PC-9 (cell line): ENCODE measurements at regions not wholly inside any gene's neighbourhood (a gene's known extent, or its start where the extent isn't known, plus 50 kb on each side); places are given as distances from the start of the nearest gene placed in this dataset.
"Not testable (repeated sequence)": the region's sequence is repeated elsewhere in the genome, so short reads cannot be mapped to it uniquely, and the experiment has no call there.

Experiments
- BruUV-seq: library from RNA; stranded (reverse); fragments of 400-500 nt; replicated peaks from 2 replicates; lab custom pipeline; 2021; lab: Mats Ljungman, UMichigan
- CTCF ChIA-PET: fragments of 300-600 bp; sonication (Branson Sonifier 250); formaldehyde crosslinking; loops from one replicate; lab custom pipeline; 2022; ENCODE audit warnings: antibody characterized with exemption; lab: Charles Lee
- POLR2A ChIA-PET: fragments of 300-600 bp; sonication (Branson Sonifier 250); formaldehyde crosslinking; loops from one replicate; lab custom pipeline; 2022; ENCODE audit warnings: antibody characterized with exemption; ENCODE audit not compliant: unreplicated experiment; lab: Charles Lee
- DNase-seq, 2 experiments: peaks; one replicate each; pipeline versions ENCODE4 v3.0.0 to v3.0.0-alpha.2; 2015 to 2022; ENCODE audit warnings: mixed read lengths in 1 of 2
- H2AFZ ChIP-seq: fragments of 200-600 bp; sonication (generic); 2 replicates; pipeline ENCODE4 v1.8.1; 2017; ENCODE audit warnings: antibody characterized with exemption
- H3F3A ChIP-seq: fragments of 200-600 bp; sonication (generic); 2 replicates; pipeline ENCODE4 v1.8.1; 2017; ENCODE audit warnings: antibody characterized with exemption, mild to moderate bottlenecking, low read depth; ENCODE audit not compliant: insufficient read depth
- H3K27ac ChIP-seq: fragments of 200-600 bp; sonication (generic); 2 replicates; pipeline ENCODE4 v1.6.1; 2016; ENCODE audit warnings: mixed run types
- H3K27me3 ChIP-seq: fragments of 200-600 bp; sonication (generic); 2 replicates; pipeline ENCODE4 v1.6.1; 2016; ENCODE audit warnings: low read depth, mixed run types; ENCODE audit not compliant: insufficient read depth
- H3K36me3 ChIP-seq: fragments of 200-600 bp; sonication (generic); 2 replicates; pipeline ENCODE4 v1.6.1; 2016; ENCODE audit warnings: low read depth, mixed run types
- H3K4me1 ChIP-seq: fragments of 200-600 bp; sonication (generic); replicated peaks from 2 replicates; pipeline ENCODE4 v1.6.1; 2016; ENCODE audit warnings: mixed run types; ENCODE audit not compliant: insufficient read depth
- H3K4me2 ChIP-seq: fragments of 200-600 bp; sonication (generic); 2 replicates; pipeline ENCODE4 v1.6.1; 2017; ENCODE audit warnings: mixed run types
- H3K4me3 ChIP-seq: fragments of 200-600 bp; sonication (generic); 2 replicates; pipeline ENCODE4 v1.6.1; 2016; ENCODE audit warnings: mixed run types
- H3K79me2 ChIP-seq: fragments of 200-600 bp; sonication (generic); 2 replicates; pipeline ENCODE4 v1.6.1; 2017; ENCODE audit warnings: low read depth, mixed run types
- H3K9me2 ChIP-seq: fragments of 200-600 bp; sonication (generic); 2 replicates; pipeline ENCODE4 v1.8.1; 2017; ENCODE audit warnings: mild to moderate bottlenecking; ENCODE audit not compliant: insufficient read depth
- H3K9me3 ChIP-seq: fragments of 200-600 bp; sonication (generic); 2 replicates; pipeline ENCODE4 v1.8.1; 2016; ENCODE audit warnings: low read depth; ENCODE audit not compliant: insufficient read depth
- H4K20me1 ChIP-seq: fragments of 200-600 bp; sonication (generic); 2 replicates; pipeline ENCODE4 v1.8.1; 2017; ENCODE audit not compliant: insufficient read depth
- EZH2 ChIP-seq: fragments of 200-600 bp; sonication (generic); IDR thresholded peaks from 2 replicates; pipeline ENCODE4 v1.8.0; 2017; ENCODE audit warnings: antibody characterized with exemption, low read depth
- intact Hi-C: fragments of 100-400 bp; cut with micrococcal nuclease; formaldehyde crosslinking; loops from one replicate; pipeline ENCODE4 v1.10.0; 2022; ENCODE audit not compliant: unreplicated experiment
- TF ChIP-seq, protein P1 (sequence below): fragments of 200-600 bp; sonication (generic); conservative IDR thresholded peaks from 2 replicates; pipeline ENCODE4 v1.6.1; 2017; ENCODE audit warnings: mixed run types, antibody characterized with exemption, mild to moderate bottlenecking, moderate library complexity

DNA sequence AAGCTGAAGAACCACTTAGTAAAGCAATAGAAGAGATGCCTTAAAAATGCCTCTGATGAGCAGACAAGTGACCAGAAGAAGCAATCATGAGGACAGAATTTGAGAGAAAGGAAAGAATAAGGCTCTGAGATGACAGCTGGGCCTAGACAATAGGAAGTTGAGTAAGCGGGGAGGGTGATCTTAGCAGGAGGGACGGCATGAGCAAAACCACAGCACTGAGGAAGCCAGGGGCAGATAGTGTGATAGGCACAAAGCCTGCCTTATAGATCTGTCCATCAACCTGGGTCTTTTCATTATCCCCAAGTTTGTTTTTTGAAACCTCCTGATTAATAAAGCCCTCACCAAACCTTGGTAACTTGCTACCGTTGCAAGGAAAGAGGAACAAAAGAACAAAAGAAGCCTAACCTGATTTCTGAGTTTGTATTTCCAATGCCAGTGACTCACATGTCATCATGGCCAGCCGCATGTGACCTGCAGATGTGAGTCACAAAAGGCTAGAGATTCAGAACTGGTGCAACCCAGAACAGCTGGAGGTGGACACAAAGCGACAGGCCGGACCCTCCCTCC lies 55.7 kb upstream of the PPARGC1A start:
- CTCF ChIA-PET: no interaction called here
- BruUV-seq: no TSS peak
- no peak overlapping the region for H2AFZ ChIP-seq

DNA sequence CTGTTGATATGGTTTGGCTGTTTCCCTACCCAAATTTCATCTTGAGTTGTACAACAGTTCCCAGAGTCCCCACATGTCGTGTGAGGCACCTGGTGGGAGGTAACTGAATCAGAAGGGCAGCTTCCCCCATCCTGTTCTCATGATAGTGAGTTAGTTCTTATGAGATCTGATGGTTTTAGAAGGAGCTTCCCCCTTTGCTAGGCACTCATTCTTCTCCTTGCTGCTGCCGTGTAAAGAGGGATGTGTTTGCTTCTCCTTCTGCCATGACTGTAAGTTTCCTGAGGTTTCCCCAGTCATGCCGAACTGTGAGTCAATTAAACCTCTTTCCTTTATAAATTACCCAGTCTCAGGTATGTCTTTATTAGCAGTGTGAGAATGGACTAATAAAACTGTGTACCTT lies 54.7 kb upstream of the PPARGC1A start:
- H2AFZ ChIP-seq, H3K9me2 ChIP-seq, BruUV-seq, intact Hi-C loops, CTCF ChIA-PET, DNase-seq, H3K4me1 ChIP-seq, H3K36me3 ChIP-seq, H3F3A ChIP-seq, H4K20me1 ChIP-seq, H3K79me2 ChIP-seq, H3K4me2 ChIP-seq, H3K9me3 ChIP-seq, POLR2A ChIA-PET, H3K27ac ChIP-seq, H3K27me3 ChIP-seq, H3K4me3 ChIP-seq: not testable (repeated sequence)

More for the DNA sequence above, 55.7 kb upstream of the PPARGC1A start:
- Histone ChIP-seq H3K4me2 (no peak overlapping the region), H3K27me3 (no peaks in the 10 kb centered on the region), H3K9me3 (no peaks in the 10 kb centered on the region), H3K9me2 (no peaks in the 10 kb centered on the region), H3F3A (no peaks in the 10 kb centered on the region), H3K79me2 (no peaks in the 10 kb centered on the region), H3K36me3 (no peaks in the 10 kb centered on the region), H3K27ac (no peak overlapping the region), H3K4me1 (no peaks in the 10 kb centered on the region), H3K4me3 (no peak overlapping the region), H4K20me1 (no peaks in the 10 kb centered on the region)
- no peak for TF ChIP-seq EZH2
- TF ChIP-seq, protein P1, sequence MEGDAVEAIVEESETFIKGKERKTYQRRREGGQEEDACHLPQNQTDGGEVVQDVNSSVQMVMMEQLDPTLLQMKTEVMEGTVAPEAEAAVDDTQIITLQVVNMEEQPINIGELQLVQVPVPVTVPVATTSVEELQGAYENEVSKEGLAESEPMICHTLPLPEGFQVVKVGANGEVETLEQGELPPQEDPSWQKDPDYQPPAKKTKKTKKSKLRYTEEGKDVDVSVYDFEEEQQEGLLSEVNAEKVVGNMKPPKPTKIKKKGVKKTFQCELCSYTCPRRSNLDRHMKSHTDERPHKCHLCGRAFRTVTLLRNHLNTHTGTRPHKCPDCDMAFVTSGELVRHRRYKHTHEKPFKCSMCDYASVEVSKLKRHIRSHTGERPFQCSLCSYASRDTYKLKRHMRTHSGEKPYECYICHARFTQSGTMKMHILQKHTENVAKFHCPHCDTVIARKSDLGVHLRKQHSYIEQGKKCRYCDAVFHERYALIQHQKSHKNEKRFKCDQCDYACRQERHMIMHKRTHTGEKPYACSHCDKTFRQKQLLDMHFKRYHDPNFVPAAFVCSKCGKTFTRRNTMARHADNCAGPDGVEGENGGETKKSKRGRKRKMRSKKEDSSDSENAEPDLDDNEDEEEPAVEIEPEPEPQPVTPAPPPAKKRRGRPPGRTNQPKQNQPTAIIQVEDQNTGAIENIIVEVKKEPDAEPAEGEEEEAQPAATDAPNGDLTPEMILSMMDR: no peak
- intact Hi-C loops: no loop called here
- POLR2A ChIA-PET: no interaction called here
- no peak for DNase-seq

DNA sequence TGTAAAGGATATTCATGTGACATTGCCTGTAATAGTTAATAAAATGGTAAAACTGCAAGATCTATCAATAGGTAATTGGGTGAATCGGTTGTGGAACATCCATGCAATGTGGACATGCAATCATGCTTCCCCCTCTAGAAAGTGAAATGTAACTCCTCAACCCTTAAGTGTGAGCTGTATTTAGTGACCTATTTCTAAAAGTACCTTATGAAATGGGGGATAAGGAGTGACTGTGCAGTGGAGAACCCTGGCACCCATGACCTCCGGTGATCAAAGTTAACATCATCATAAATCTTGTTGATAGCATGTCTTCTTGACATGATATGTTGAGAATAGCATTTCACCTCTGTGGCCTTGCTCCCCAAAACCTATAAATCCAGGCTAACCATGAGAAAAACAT lies 53.6 kb upstream of the PPARGC1A start:
- no peaks in the 10 kb centered on the region for H3K4me1 ChIP-seq
- no peaks in the 10 kb centered on the region for H3K27me3 ChIP-seq
- TF ChIP-seq EZH2: no peak
- TF ChIP-seq, protein P1: no peak
- H3K9me3 ChIP-seq: no peaks in the 10 kb centered on the region
- no peaks in the 10 kb centered on the region for H3K79me2 ChIP-seq
- POLR2A ChIA-PET: no interaction called here
- H3K4me2 ChIP-seq: no peak overlapping the region
- H3K27ac ChIP-seq: no peak overlapping the region
- BruUV-seq: no TSS peak
- intact Hi-C loops: no loop called here
- no peak overlapping the region for H2AFZ ChIP-seq
- H3K4me3 ChIP-seq: no peak overlapping the region
- no peaks in the 10 kb centered on the region for H3K36me3 ChIP-seq
- CTCF ChIA-PET: no interaction called here
- DNase-seq: no peak
- no peaks in the 10 kb centered on the region for H3F3A ChIP-seq
- no peaks in the 10 kb centered on the region for H3K9me2 ChIP-seq
- H4K20me1 ChIP-seq: no peaks in the 10 kb centered on the region

DNA sequence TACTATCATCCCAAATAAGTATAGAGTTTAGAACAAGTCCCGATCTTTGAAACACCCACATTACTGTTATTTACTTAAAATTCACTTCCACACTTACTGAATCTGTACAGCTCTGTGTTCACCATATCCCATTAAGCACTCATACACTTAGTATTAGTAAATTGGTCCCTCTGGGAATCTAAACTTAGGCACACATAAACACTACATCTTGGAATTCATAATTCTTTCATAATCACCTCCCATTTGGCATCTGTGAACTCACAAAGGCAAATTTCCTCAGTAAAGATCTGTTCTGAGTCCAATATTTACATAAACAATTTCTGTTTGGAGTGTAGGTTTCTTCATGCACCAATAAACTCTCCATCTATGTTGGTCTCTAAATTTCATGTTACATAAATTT lies 52.6 kb upstream of the PPARGC1A start:
- POLR2A ChIA-PET: no interaction called here
- Histone ChIP-seq H3K9me2 (no peaks in the 10 kb centered on the region), H2AFZ (no peak overlapping the region), H3K4me1 (no peaks in the 10 kb centered on the region), H4K20me1 (no peaks in the 10 kb centered on the region), H3K4me2 (no peak overlapping the region), H3K79me2 (no peaks in the 10 kb centered on the region), H3K4me3 (no peak overlapping the region), H3K27ac (no peak overlapping the region), H3K27me3 (no peaks in the 10 kb centered on the region), H3K9me3 (no peaks in the 10 kb centered on the region), H3K36me3 (no peaks in the 10 kb centered on the region), H3F3A (no peaks in the 10 kb centered on the region)
- intact Hi-C loops: no loop called here
- CTCF ChIA-PET: no interaction called here
- TF ChIP-seq EZH2: no peak
- TF ChIP-seq, protein P1: no peak
- no TSS peak for BruUV-seq
- DNase-seq: no peak
